ENCODE measurements at regions not wholly inside any gene's neighbourhood (a gene's known extent, or its start where the extent isn't known, plus 50 kb on each side); places are given as distances from the start of the nearest gene placed in this dataset.
"Not testable (repeated sequence)": the region's sequence is repeated elsewhere in the genome, so short reads cannot be mapped to it uniquely, and the experiment has no call there.

DNA sequence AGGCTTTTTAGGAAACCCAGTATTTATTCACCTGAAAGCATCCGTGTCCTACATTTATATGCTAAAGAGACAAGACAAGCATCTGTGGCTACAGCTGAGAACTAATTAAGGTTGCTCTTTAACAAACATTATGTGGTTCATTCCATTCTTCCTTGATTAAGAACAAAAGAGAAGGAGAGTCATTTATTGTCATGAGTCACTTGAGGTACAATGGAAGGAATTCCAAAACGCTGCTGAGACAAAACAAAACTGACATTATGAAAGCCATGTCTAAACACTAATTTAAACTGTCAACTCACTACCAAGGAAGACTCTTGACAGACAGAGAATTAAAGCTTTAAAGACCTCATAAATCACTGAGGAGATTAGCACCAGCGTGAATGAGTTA is 214.4 kb downstream of the BMP4 start:
- no peak for DNase-seq (ENCODE audit: low spot score)

- DNase-seq (ENCODE audit: low spot score), result no peak
Observed at GRCh38 chr14:53741479-53742232, 215.0 kb downstream of the BMP4 start.

- no peak for DNase-seq (ENCODE audit: low spot score)
Observed at GRCh38 chr14:53740570-53740969, 216.1 kb downstream of the BMP4 start.

- DNase-seq (ENCODE audit: low spot score), result no peak
Observed at GRCh38 chr14:53735916-53736315, 220.7 kb downstream of the BMP4 start.

GRCh38 chr14:53723221-53723620 is 233.4 kb downstream of the BMP4 start:
- DNase-seq (ENCODE audit: low spot score), result no peak

DNA sequence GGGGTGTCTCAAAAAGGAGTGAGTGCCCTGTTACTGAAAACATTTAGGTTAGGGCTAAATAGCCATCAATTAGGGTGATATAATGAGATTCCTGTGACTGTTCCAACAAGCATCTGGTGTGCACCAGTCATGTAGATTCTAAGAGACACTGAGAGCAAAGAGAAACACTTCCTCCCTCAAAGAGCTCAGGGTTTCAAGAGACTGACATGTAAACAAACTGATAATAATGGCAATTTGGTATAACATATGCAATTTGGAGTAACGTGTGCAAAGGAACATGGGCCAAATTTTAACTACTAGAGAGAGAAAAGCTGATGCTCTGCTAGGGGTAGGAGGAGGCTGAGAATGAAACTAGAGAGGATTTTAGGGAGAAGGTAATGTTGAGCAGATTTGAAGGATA is 237.1 kb downstream of the BMP4 start:
- DNase-seq (ENCODE audit: low spot score), result no peak

GRCh38 chr14:53716578-53716977 is 240.0 kb downstream of the BMP4 start:
- DNase-seq (ENCODE audit: low spot score), result no peak

DNA sequence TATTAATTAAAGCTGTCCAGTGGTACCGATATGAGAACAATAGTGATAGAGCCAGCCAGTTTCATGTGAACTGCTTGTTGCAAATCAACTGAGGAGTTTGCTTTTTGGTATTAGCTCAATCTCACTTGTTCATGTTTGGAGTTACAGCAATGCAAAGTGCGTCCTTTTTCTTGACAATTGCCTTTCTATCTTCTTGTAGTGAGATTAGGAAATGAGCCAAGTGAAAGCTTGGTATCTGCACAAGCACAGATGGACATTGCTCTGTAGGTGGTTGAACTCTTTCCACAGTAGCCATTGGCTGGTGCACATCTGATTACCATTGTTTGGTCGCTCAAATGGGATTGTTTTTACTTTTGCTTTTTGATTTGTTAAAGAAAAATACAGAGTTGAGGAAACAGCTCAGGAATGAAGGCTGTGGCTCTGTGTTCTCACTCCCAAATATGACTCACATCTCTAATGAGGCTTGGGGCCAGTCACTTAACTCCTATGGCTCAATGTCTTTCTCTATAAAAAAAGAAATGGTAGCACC is 241.4 kb downstream of the BMP4 start:
- DNase-seq (ENCODE audit: low spot score), result peak; percentile 37

GRCh38 chr14:53714495-53715192 is 242.0 kb downstream of the BMP4 start:
- no peak for DNase-seq (ENCODE audit: low spot score)

DNA sequence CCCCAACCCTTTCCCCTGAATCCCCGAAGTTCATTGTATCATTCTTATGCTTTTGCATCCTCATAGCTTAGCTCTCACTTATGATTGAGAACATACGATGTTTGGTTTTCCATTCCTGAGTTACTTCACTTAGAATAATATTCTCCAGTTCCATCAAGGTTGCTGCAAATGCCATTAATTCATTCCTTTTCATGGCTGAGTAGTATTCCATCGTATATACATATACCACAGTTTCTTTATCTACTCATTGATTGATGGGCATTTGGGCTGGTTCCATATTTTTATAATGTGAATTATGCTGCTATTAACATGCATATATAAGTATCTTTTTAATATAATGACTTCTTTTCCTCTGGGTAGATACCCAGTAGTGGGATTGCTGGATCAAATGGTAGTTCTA is 243.7 kb downstream of the BMP4 start:
- DNase-seq (ENCODE audit: low spot score), result not testable (repeated sequence)

DNA sequence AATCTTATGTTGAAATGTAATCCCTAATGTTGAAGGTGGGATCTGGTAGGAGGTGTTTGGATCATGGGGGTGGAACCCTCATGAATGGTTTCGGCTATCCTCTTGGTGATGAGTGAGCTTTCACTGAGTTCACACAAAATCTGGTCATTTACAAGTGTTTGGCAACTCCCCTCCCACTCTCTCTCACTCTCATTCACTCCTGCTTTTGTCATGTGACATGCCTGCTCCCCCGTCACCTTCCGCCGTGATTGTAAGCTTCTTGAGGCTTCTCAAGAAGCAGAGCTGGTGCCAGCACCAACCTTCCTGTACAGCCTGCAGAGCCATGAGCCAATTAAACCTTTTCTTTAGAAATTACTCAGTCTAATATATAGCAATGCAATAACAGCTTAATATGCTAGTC is 245.4 kb downstream of the BMP4 start:
- no peak for DNase-seq (ENCODE audit: low spot score)

DNA sequence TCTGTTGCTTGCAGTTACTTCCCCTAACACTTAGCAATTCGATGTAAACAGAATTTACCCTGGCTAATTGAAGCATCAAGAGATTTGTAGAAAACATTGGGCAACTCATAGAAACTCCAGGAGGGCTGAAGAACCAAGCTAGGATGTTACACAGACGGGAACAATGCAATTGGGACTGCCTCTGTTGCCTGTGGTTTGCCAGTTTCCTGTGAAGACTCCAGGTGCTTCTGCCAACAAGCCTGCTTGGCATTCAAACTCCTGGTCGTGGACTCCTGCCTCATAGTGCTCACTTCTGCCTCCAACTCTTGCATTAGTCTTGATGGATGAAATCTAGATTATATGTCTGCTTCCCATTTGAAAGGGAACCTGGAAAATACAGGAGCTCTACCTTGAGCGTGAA is 246.0 kb downstream of the BMP4 start:
- no peak for DNase-seq (ENCODE audit: low spot score)

- no peak for DNase-seq (ENCODE audit: low spot score)
Observed at GRCh38 chr14:53709381-53709780, 247.2 kb downstream of the BMP4 start.

GRCh38 chr14:53703457-53703856 is 253.2 kb downstream of the BMP4 start:
- no peak for DNase-seq (ENCODE audit: low spot score)

DNA sequence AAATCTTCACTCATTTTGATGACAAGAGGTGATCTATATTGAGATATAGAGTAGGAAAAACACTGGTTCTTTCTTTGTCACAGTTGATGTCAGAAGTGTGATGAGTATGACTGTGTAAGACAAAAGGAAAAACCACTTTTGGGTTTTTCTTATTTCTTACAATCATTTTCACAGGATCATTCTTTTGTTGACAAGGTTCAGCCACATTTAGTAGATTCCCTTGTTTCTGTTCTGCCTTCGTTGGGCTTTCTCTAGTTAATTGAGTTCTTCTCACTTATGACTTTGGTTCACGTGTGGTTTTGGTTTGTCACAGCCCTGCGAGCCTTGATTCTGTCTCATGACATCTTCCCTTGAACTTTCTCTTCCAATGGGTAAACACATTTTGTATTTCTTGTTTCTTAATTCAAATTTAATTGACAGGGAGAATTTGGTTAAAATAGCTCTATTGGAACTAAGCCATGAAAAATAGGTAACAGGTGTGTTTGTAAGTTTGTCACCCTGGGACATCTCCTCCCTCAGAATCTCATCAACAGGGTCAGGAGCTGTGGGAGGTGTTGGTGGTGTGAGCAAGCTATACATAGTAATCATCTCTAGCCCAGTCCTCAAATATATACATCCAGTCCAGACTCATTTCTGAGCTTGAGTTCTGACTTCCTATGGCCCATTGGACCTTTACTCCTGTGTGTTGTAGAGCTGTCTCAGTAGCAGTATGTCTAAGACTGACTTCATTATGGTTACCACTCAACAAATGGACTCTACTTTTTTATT is 255.3 kb downstream of the BMP4 start:
- DNase-seq (ENCODE audit: low spot score), result no peak

GRCh38 chr14:53696217-53696965 is 260.2 kb downstream of the BMP4 start:
- no peak for DNase-seq (ENCODE audit: low spot score)

DNA sequence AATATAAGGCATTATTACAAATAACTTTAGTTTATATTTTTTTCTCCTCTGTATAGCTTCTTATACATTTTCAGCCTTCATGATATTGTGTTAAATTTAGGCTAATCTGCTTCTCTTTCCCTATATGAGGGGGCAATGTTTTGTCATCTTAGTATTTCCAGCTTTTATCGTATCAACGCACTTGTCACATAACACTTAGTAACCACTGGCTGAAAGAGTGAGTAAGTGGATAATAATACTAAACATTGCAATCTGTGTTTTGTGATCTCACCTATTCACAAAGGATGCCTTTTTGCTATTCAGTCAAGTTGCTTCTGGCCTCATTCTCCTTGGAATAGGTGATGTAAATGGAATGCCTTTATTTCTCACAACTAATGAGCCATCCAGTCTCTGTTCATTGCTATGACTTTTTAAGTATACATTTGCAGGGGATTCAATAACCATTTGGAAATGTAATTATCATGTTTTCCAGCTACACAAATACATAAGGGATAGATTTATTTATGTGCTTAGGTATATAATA is 260.9 kb downstream of the BMP4 start:
- no peak for DNase-seq (ENCODE audit: low spot score)

DNA sequence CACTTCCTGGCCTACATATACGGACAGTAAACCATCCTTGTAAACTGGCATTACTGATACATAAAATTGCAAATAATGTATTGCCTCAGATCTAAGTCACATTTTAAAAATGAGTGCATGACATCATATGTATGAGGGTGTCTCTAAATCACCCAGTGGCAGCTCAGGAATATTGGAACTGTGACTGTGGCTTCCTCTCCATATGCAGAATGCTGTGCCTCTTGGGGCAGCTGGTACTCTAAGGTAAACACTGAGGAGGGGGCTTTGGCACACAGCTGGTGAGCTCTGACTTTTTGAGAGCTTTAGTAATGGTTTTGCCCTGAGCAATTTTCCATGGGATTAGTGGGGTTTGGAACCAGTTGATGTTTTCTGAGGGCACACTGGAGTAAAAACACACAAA is 263.7 kb downstream of the BMP4 start:
- no peak for DNase-seq (ENCODE audit: low spot score)

GRCh38 chr14:53692451-53692850 is 264.2 kb downstream of the BMP4 start:
- DNase-seq (ENCODE audit: low spot score), result no peak

DNA sequence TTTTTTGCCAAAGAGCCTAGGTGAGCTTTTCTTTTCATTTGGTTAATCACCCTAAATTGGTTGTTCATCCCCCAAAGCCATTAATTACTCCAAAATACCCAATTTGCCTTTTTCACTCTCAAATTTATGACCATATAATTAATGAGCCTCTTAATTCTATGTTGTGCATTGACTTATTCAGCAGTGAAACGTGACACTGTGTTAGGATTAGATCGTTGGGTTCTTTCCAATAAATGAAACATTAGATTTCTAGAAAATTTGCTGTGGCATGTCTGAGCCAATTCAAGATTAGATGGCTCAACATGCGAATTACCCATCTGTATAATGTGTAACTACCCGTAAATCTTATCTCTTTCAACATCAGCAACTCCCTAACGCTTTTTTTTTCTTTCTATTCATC is 273.4 kb downstream of the BMP4 start:
- no peak for DNase-seq (ENCODE audit: low spot score)

DNA sequence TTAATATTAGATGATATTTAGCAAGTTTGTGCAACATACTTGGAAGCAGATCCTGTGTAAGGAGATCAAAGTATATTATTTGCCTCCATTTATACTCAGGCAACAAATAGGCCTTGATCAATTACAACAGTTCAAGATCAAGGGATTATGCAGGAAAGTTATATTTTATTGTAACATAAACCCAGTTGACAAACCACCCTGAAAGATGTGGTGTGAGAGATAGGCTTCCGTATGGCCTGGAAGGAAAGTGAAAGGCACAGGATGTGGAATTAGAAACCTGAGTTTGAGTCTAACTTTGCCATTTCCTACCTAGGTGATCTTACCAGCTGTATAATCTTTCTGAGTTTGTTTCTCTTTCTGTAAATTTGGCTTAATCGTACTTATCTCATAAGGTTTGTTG is 284.1 kb downstream of the BMP4 start:
- no peak for DNase-seq (ENCODE audit: low spot score)

- DNase-seq (ENCODE audit: low spot score), result peak; percentile 9
Observed at GRCh38 chr14:53670701-53671100, 285.9 kb downstream of the BMP4 start.
